Fibroblast of lung (primary cell): ENCODE measurements at regions not wholly inside any gene's neighbourhood (a gene's known extent, or its start where the extent isn't known, plus 50 kb on each side); places are given as distances from the start of the nearest gene placed in this dataset.

Source experiments
- CTCF ChIP-seq, 2 donors: IDR thresholded peaks in 1 of 2; conservative IDR thresholded peaks in 1 of 2; 1 replicate in 1 of 2; 2 replicates in 1 of 2; pipeline ENCODE4 v1.5.1; 2011 to 2012; ENCODE audit warnings: low read length in 2 of 2, control low read depth in 1 of 2, inconsistent platforms in 1 of 2, low read depth in 1 of 2, mild to moderate bottlenecking in 1 of 2
- EZH2 ChIP-seq: IDR thresholded peaks from 2 replicates; pipeline ENCODE4 v1.5.1; 2012; ENCODE audit warnings: low read length, control low read depth, mild to moderate bottlenecking; ENCODE audit errors: missing control alignments

- TF ChIP-seq CTCF (conservative IDR thresholded peaks at IDR 0.05 in 1 of 2, IDR thresholded peaks at IDR 0.05 in 1 of 2; ENCODE audit: low read depth in 1 of 2, low read length in 2 of 2), result no peak
- no peak for TF ChIP-seq EZH2
Measured at GRCh38 chr6:105545947-105546731, 143.3 kb upstream of the PREP start.
